Esophagus muscularis mucosa (tissue), 4 donors: ENCODE measurements at regions not wholly inside any gene's neighbourhood (a gene's known extent, or its start where the extent isn't known, plus 50 kb on each side); places are given as distances from the start of the nearest gene placed in this dataset.
"Not testable (repeated sequence)": the region's sequence is repeated elsewhere in the genome, so short reads cannot be mapped to it uniquely, and the experiment has no call there.

Experiments used
- DNase-seq: peaks from one replicate; pipeline ENCODE4 v3.0.0-alpha.2; 2017; ENCODE audit errors: extremely low spot score
- H3K27ac ChIP-seq, 4 donors: fragments of 200-600 bp; sonication (generic); replicated peaks in 1 of 4; 1 replicate in 3 of 4; 2 replicates in 1 of 4; pipeline ENCODE4 v1.5.1; 2016 to 2019; ENCODE audit warnings: mild to moderate bottlenecking in 1 of 4
- H3K27me3 ChIP-seq, 4 donors: fragments of 200-600 bp; sonication (generic); one replicate each; pipeline versions ENCODE4 v1.5.1 to v1.6.0; 2016 to 2019
- H3K36me3 ChIP-seq, 4 donors: fragments of 200-600 bp; sonication (generic); one replicate each; pipeline ENCODE4 v1.5.1; 2016 to 2019
- H3K4me1 ChIP-seq, 4 donors: fragments of 200-600 bp; sonication (generic); one replicate each; pipeline ENCODE4 v1.5.1; 2016 to 2019
- H3K4me3 ChIP-seq, 4 donors: fragments of 200-600 bp; sonication (generic); 1 replicate in 2 of 4; 2 replicates in 2 of 4; pipeline ENCODE4 v1.5.1; 2016 to 2019; ENCODE audit warnings: mild to moderate bottlenecking in 4 of 4, moderate library complexity in 1 of 4
- H3K9me3 ChIP-seq, 4 donors: fragments of 200-600 bp; sonication (generic); 1 replicate in 3 of 4; 2 replicates in 1 of 4; pipeline ENCODE4 v1.5.1; 2016 to 2019
- CTCF ChIP-seq, 3 experiments: fragments of 200-600 bp in 2 of 3; fragments of 450-650 bp in 1 of 3; sonication (generic) in 2 of 3; IDR thresholded peaks; one replicate each; pipeline ENCODE4 v1.5.1; 2017 to 2019; ENCODE audit warnings: antibody characterized with exemption in 3 of 3, mild to moderate bottlenecking in 2 of 3, moderate library complexity in 1 of 3
- EP300 ChIP-seq: sonication (generic); formaldehyde crosslinking; IDR thresholded peaks from one replicate; pipeline ENCODE4 v1.6.1; 2017; ENCODE audit warnings: antibody characterized with exemption
- POLR2A ChIP-seq: fragments of 450-650 bp; IDR thresholded peaks from one replicate; pipeline ENCODE4 v1.6.1; 2017; ENCODE audit warnings: antibody characterized with exemption, moderate library complexity, mild to moderate bottlenecking, low read depth
- POLR2AphosphoS5 ChIP-seq, 2 donors: sonication (generic); formaldehyde crosslinking; IDR thresholded peaks; one replicate each; pipeline ENCODE4 v1.6.1; 2017; ENCODE audit warnings: antibody characterized with exemption in 2 of 2
- WGBS: methylation state at CpG from one replicate; pipeline ENCODE4 v1.1.5; 2018; 5-methylcytosine and 5-hydroxymethylcytosine counted together
- intact Hi-C: fragments of 100-400 bp; cut with DNase I; formaldehyde crosslinking; loops from one replicate; pipeline ENCODE4 v1.15.1; 2023

GRCh38 chr14:22492622-22493542 is 96.1 kb downstream of the DAD1 start:
- DNase-seq = no peak
- H3K4me1 ChIP-seq = peaks cover 0 to 31% (median 0%) of the 10 kb centered on the region in 4 donors
- H3K27ac ChIP-seq = no peak overlapping the region
- TF ChIP-seq EP300 (no peak), POLR2A (no peak), CTCF (IDR thresholded peaks at IDR 0.05) (no peak), POLR2AphosphoS5 (IDR thresholded peaks at IDR 0.05) (no peak)
- H3K4me3 ChIP-seq = no peak overlapping the region
- intact Hi-C loops = no loop called here
- no peaks in the 10 kb centered on the region for H3K36me3 ChIP-seq
- H3K9me3 ChIP-seq = no peaks in the 10 kb centered on the region
- H3K27me3 ChIP-seq = peaks cover 0 to 7% (median 0%) of the 10 kb centered on the region in 4 donors
- 86% methylated on average over 15 of the region's 15 CpGs for WGBS

- Histone ChIP-seq H3K4me1 (peaks cover 0 to 34% (median 0%) of the 10 kb centered on the region in 4 donors), H3K4me3 (no peak overlapping the region), H3K27ac (no peak overlapping the region), H3K27me3 (peaks cover 0 to 14% (median 0%) of the 10 kb centered on the region in 4 donors), H3K36me3 (no peaks in the 10 kb centered on the region), H3K9me3 (no peaks in the 10 kb centered on the region)
- TF ChIP-seq CTCF (IDR thresholded peaks at IDR 0.05) (no peak), POLR2A (no peak), POLR2AphosphoS5 (IDR thresholded peaks at IDR 0.05) (no peak), EP300 (no peak)
- intact Hi-C loops = no loop called here
- WGBS = 63% methylated on average over 8 of the region's 11 CpGs
- DNase-seq = no peak
Measured at GRCh38 chr14:22491683-22492621, 97.1 kb downstream of the DAD1 start.

- intact Hi-C loops, H3K27ac ChIP-seq, H3K36me3 ChIP-seq, DNase-seq, H3K4me3 ChIP-seq, H3K9me3 ChIP-seq: not testable (repeated sequence)
- Histone ChIP-seq H3K4me1 (peaks cover 0 to 29% (median 0%) of the 10 kb centered on the region in 4 donors), H3K27me3 (peaks cover 0 to 14% (median 0%) of the 10 kb centered on the region in 4 donors)
- WGBS = 80% methylated on average over 3 of the region's 3 CpGs
Measured at GRCh38 chr14:22491053-22491452, 98.0 kb downstream of the DAD1 start.

GRCh38 chr14:22489957-22490950 is 98.8 kb downstream of the DAD1 start:
- Histone ChIP-seq H3K27ac (no peak overlapping the region), H3K4me3 (no peak overlapping the region), H3K27me3 (peaks cover 0 to 14% (median 0%) of the 10 kb centered on the region in 4 donors), H3K4me1 (peaks cover 0 to 32% (median 0%) of the 10 kb centered on the region in 4 donors), H3K36me3 (no peaks in the 10 kb centered on the region), H3K9me3 (no peaks in the 10 kb centered on the region)
- no peak for DNase-seq
- intact Hi-C loops = no loop called here
- WGBS = 70% methylated on average over 9 of the region's 9 CpGs
- no peak for TF ChIP-seq EP300
- no peak for TF ChIP-seq POLR2AphosphoS5 (IDR thresholded peaks at IDR 0.05)
- TF ChIP-seq CTCF (IDR thresholded peaks at IDR 0.05) = no peak
- TF ChIP-seq POLR2A = no peak
